HG02623 (cell line): ENCODE measurements at regions not wholly inside any gene's neighbourhood (a gene's known extent, or its start where the extent isn't known, plus 50 kb on each side); places are given as distances from the start of the nearest gene placed in this dataset.

Source experiments
- ATAC-seq: cut with Tn5 transposase; IDR thresholded peaks from one replicate; pipeline ENCODE4 v1.9.1; 2021; ENCODE audit warnings: moderate library complexity; ENCODE audit not compliant: unreplicated experiment

DNA sequence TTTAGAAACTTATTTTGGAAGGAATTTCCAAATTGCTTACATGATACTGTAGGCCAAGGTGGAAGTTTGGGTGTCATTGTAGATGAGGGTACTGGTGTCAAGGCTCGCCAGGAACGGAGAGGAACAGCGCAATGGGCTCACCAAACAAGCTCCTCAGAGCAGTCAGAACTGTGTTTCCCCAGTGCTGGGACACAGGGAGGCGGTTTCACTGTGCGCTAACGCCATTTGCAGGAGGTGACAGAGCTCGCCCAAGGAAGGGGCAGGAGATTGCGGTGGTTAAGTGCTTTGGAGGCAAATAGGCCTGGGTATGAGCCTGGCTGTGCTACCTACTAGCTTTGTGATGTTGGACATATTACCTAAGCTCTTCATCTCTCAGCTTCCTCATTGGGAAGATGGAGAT, 57.3 kb downstream of the HHEX start:
- no peak for ATAC-seq

DNA sequence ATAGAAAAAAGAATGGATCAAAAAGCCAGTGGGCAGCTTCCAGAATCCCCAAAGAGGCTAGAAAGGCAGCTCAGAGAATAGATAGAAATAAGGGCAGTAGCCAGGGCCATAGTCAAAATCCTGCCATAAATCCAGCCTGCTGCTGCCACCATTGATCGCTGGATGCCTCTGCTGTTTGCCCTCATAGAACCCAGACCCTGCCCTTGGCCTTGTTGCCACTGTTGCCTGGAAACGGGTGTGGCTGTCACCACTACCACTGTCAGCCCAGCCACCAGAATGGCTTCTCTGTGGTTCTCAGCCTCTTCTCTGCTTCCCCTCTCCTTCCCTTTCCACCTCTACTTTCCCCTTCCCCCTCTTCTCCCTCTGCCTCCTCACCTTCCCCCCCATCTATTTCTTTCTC, 57.8 kb downstream of the HHEX start:
- ATAC-seq: no peak

DNA sequence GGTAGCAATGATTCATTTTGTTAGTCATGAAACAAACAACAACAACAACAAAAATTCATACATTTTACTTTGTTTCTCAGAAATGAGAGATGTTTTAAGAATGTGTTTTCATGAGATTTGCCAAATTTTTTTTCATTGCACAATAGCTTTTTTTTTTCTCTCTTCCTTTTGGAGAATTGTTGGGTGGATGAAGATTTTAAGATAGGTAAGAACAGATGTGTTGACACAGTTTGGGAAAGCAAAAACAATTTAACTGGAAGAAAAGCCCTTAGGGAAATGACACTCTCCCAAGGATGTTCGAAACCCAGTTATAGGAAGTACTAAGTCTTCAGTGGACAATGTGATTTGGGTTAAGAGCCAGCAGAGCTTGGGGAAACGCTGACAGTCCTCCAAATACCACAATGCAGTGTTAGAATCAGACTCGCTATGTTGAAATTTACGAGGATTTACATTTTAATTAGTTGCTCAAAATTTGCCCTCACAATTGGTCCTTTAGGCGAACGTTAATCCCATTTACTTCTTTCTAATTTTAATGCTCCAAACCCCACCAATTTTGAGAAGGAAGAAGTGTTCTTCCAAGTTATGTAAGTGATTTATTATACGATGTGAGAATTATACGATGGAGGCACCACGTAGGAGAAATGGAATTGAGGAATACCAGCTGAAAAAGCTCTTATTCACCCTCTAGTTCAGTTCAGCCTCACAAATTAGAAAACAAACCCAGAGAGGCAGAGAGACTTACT, 61.2 kb downstream of the HHEX start:
- ATAC-seq: no peak

DNA sequence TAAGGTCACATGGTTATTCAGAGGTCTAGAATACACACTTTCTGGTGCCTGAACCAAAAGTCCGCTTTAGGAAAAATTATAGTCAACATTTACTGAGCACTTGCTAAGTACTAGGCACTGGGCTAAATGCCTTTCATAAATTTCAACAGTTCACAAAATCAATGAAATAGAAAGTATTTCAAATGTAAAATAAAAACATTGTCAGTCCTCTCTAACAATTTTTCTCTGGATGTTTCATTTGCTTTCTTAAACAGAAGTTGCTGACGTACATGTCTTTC, 61.7 kb downstream of the HHEX start:
- no peak for ATAC-seq

DNA sequence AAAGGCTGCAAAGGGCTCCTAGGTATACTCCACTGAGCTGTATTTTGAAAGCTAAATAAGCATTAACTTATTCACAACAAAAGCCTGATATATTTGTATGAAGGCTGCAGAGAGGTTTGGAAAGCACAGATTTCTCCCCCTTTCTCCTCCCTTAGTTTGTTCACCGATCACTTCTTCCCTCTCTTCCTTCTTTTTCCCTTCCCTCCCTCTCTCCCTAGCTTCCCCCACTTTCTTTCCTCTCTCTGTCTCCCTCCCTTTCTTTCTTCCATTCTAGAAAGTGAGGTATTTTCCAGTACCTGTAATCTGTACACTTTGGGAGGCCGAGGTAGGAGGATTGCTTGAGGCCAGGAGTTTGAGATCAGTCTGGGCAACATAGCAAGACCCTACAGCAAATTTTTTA, 62.1 kb downstream of the HHEX start:
- no peak for ATAC-seq

DNA sequence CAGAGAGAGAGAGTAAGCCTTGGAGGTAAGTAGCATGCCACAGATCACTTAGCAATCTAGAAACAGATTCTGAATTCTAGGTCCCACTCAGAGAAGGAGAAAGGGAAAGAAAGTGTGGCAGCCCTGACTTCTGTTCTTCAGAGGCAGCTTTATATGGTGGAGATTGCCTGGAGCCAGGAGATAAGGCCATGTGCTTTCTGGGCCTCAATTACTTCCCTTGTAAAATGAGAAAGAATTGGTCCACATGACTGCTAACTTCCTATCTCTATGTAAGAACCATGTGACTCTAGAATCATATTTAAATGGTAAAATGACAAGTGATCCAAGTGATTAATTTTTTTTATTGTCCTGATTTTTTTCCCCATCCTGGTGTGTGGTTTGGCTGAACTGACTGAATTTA, 64.1 kb downstream of the HHEX start:
- no peak for ATAC-seq

DNA sequence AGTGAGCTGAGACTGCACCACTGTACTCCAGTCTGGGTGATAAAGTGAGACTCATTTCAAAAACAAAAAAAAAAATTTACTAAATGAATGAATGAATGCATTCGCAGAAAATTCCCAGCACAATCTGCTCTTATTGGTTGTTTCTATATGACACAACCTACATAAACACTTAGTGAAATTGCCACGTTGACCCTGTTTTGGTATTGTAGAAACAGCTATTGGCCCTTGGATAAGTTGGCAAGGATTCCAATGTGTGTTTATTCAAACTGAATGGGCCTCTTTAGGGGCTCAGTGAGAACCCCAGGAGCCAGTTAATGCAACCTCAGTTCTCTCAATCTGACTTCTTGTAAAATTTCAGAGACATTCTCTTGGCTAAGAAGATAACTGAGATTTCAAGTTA, 66.0 kb downstream of the HHEX start:
- no peak for ATAC-seq

DNA sequence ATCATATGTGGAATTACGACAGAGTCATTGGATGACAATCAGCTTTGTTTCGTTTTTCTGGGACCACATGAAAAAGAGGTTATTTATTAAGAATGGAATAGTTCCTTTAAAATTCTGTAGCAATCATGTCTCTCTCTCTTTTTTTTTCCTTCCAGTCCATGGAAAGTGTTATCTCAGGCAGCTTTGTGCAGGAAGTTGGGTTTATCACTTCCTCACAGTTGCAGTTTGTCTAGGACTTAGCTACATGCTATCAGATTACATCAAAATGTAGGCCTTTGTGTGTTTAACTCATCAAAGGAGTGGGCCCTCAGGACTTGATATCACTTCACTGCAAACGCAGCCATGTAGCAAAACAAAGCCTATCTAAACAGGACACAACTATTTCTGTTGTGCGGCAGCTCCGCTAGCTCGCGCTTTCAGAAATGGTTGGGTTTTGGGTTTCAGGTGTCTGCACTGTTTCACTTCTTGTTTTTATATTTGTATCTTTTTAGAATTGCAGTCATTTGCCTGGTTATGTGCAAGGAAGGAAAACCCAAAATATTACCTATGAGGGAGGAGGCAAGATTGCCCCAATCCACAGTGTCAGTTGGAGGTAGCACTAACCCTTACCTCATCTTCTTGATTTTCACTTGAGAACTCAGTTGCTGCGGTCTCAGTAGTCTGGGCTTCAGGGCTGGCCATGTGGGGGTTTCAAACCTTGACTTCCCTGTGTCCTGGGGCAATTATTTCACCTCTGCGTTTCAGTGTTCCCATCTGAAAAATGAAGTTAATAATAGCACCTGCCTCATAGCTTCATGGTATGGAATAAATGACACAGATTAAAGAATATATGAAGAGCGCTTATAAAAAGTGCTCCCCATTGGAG, 66.7 kb downstream of the HHEX start:
- peak; percentile 79 for ATAC-seq

DNA sequence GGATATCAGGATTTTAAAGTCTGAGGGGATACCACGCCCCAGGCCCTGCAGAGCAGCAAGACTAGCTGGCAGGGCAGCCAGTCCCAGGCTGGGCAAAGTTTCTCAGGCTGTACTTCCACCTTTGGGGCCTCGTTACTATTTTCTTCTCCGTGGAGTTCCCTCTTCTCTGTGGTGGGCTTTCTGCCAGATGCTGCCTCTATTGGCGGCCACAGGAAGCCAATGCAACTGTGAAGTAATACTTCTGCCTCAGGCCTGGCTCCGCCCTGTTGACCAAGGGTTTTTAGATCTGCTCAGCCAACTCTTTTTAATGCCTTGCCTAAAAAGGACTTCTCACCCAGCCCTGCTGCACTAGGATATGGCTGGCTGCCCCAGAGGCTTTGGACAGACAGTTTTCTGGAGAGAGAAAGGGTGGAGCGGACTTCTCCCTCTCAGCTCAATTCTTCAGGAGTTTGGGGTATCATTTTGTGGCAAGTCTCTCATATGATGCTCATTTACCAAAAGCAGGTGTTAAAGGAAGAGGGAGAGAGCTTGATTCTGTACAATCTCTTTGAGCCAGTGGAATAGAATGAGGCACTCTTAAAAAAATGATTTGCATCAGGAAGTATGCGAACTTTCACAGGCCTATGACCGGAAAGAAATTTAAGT, 67.4 kb downstream of the HHEX start:
- ATAC-seq: peak; percentile 60

DNA sequence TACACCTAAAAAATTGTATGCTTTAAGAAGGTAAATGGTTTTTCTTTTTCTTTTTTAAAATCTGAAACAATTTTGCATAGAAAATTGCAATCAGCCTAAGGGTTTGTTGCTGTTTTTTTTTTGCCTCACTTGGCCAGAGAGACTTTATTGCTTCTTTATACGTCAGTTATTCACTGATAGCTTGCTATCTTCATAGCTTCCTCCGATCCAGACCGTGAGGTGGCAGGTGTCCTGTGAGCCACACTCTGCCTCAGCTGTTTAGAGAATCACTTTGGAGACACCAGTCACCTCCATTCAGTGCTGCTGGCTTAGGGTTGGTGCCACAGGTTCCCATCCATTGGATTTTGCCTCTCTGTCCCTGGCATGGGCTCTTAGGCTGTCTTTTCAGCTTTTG, 68.0 kb downstream of the HHEX start:
- ATAC-seq: no peak

DNA sequence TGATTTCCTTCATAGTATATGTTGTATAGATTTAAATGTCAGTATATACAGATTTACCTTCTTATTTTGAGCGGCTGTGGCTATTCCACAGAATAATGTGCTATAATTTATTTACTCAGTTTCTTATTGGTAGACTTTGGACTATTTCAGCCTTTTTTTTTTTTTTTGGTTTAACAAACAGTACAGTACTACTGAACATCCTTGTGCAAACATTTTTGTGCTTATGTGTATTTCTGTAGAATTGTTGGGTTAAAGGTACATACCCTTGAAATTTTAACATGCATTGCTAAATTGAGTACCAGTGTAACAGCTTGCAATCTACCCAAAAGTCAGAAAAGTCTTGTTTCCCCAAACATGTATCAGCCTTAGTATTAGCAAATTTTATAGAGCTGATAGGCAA, 68.8 kb downstream of the HHEX start:
- ATAC-seq: no peak

DNA sequence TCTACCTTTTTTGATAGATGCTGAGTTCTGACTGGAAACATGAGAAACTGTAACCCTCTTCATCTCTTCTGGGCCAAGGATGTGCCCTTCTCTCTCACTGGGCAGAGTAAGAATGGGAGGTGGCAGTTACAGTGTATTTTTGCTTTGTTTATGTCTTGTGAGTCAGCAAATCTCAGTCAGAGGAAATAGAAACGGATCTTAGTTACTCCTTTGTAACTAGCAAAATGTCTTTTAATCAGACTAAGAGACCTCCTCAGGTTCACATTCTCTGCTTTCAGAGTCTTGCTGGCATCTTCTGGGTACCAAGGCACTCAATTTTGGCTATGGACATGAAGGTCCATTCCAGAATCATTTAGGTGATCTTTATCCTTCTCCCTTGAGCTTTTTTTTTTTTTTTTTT, 70.9 kb downstream of the HHEX start:
- ATAC-seq: no peak

DNA sequence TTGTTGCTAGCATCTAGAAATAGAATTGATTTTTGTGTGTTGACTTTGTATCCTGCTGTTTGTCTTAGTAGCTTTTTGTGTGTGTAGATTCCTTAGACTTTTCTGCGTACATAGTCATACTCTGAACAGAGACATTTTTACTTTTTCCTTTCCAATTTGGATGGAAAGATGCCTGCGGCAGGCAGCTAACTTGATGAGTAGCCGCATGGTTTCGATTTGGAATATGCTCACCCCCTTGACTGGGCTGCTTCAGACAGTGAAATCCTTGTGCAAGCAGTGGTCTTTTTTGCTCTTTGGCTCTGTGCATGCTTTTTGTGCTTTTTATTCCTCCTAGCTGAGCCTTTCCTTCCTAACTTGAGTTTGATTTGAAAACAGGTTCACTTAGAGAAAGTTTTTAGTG, 71.8 kb downstream of the HHEX start:
- ATAC-seq: no peak

DNA sequence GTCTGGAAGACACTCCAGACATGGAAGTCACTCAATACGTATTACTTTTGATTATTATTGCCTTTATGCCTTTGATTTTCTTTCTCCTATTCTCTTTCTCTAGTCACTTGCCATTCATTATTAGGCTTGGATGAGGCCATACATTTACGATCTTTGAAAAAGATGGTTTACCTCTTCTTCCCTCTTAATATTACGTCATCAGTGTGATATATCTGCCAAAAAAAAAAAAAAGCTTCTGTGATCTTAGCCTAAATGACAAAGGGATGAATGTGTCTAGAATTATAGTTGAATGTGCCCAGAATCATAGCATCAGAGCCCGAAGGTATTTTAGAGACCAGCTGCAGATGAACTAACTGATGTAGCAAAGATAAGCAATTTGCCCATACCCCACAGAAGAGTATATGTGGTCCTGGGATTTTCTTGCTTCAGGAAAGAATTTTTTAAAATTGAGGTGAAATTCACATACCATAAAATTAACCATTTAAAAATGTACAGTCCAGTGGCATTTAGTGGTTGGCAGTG, 73.9 kb downstream of the HHEX start:
- ATAC-seq: no peak

DNA sequence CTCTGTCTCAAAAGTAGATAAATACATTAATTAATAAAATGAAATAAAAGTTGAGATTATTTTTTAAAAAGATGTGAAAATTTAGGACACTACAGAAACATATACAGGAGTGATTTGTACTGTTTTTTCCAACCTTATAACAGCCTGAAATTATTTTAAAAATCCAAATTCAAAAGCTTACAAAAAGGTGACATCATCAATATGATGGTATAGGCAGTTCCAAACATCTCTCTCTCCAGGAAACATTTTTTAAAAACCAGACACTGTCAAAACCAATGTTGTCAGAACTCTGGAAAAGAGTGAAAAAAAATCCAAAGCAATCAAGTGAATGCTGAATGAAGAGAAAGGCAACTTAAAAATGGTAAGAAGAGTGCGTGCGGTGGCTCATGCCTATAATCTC, 76.7 kb downstream of the HHEX start:
- ATAC-seq: no peak

DNA sequence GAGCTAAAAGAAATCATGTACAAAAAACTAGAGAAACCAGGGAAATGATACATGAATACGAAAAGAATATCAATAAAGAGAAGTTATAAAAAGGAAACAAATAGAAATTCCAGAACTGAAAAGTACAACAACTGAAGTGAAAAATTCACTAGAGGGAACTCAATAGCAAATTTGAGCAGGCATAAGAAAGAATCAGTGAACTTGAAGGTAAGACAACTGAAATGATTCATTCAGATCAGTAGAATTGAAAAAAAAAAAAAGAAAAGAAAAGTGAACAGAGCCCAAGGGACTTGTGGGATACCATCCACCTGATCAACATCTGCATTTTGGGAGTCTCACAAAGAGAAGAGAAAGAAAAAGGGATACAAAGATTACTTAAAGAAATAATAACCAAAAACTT, 78.3 kb downstream of the HHEX start:
- no peak for ATAC-seq

DNA sequence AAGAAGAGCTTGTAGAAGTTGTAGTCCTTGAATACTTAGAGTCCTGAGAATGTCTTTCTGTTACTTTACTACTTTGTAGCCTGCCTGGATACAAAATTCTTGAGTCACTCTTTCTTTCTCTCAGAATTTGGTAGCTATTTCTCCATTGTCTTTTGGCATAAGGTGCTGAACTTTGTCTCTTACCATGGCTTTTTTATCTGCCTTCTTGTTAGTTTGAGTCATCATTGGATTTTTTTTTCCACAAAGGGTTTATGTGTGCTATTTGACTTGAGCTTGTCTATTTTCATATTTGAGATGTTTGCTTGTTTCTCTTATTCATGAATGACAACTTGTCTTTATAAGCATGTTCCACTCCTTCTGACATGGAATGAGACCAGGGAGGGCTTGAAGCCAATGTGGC, 74.5 kb upstream of the EXOC6 start:
- no peak for ATAC-seq

DNA sequence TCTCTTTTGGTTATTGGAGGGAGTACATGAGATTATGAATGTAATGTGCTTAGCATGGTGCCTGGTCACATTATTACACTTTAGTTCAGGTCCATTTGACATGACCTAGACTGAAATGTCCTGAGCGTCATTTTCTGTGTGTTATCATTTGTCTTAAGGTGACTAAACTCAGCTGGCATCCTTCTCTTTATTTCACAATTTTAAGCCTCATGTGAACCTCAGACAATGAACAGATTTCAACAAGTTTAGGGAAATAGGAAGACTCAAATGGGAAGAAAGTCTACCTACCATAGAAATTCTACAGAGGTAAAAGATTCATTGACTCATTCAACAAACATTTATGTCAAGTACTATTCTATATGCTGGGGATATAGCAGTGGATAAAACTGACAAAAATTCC, 70.2 kb upstream of the EXOC6 start:
- ATAC-seq: no peak

DNA sequence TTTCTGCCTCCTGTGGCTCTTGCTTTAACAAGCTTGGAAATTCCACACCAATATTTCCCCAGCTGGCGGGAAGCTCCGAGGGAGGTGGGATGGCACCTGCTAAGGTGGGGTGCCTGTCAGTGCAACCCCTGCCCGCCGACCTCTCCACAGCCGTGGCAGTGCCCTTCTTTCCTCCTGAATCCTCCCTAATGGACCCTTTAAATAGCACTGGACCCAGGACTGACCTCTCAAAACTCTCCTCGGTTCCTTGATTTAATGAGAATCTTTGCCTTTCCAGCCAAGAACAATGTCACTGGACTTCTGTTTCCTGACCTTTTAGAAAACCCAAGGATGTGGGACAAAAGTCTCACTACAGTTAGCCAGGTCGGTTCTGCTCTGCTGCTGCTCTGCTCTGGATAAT, 63.2 kb upstream of the EXOC6 start:
- ATAC-seq: no peak

DNA sequence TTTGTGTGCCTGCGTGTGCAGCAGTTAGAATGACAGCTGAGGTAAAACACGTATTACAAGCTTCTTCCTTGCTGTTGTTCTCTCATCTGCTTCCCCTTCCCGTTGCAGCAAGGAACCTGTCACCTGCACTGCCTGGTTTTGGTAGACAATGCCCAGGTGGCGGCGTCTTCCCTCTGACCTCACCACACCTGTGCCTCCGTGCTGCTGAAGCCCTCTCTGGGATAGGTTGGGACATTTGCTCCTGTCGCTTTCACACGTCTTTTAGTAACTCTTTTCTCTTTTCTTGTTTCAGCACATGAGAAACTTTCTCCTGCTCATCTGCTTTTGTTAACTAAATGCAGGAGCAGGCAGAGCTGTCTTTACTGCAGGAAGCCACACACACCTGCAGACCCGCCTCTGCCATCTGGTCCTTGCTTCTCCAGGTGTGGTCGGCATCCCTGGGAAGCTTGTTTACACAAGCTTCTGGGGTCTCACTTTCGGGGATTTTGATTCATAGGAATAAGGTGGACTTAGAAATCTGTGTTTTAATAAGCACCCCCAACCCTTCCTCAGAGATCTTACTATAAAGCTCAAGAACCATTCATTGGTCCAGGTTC, 60.7 kb upstream of the EXOC6 start:
- no peak for ATAC-seq

DNA sequence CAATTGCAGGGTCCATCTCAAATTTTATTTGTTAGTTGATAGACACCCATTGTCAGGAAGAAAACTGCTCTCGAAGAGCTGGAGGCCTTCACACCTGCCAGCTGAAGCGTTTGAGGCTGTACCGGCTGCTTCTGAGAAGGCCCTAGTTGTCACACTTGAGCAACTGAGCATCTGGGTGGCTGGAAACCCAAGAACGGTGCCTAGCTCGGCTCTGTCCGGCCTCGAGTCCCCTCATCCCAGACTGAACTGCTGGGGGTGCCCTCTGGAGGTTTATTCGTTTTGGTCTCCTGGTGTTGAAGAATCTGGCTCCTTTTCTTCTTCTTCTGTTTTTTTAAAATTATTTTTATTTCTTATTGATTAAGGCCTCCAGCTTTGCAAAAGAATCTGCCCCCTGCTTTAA, 59.3 kb upstream of the EXOC6 start:
- ATAC-seq: no peak

DNA sequence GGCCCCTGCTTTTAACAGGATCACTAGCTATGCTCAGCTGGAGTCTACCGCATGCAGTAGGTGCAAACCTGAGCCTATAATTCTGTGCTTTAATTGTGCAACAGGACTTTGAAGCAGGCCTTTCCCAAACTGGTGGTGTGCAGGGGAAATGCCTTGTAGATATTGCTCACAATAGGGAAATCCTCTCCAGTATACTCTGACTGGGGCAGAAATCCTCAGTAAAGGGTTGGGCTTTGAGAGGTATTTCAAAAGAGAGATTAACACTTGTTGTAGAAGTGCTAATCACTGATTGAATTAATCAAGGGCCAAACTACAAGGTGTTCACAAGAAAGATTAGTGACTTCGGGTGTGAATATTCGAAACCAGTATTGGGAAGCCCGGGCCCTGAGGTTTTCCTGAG, 58.5 kb upstream of the EXOC6 start:
- ATAC-seq: no peak
